ENCODE measurements at regions not wholly inside any gene's neighbourhood (a gene's known extent, or its start where the extent isn't known, plus 50 kb on each side); places are given as distances from the start of the nearest gene placed in this dataset.

DNA sequence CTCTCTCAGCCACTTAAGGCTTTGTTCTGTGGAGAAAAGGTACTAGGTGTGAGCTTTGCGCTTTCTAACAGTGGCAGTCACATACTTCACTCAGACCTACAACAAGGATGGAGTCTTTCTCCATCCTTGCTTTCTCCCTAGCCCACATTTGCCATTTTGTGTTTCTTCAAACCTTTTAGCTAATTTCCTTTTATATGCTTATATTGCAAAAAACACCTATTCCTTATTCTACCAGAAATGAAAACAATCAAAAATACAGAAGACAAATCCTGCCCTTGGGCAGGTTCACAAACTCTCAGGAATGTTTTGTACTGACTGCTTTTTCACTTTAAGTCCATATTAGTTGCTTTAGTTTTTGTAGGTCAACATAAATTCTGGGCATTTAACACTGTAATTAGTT, 914.2 kb downstream of the SQOR start:
- no peak overlapping the region for H2AFZ ChIP-seq (replicated peaks; ENCODE audit: low read length, poor library complexity)
- no peak overlapping the region for H3K14ac ChIP-seq (replicated peaks; ENCODE audit: low read depth, low read length)
- no peak overlapping the region for H2BK120ac ChIP-seq (ENCODE audit: low read depth, low read length)
- H2AK5ac ChIP-seq (ENCODE audit: low read depth, low read length), result no peak overlapping the region
- no peak overlapping the region for H4K8ac ChIP-seq (ENCODE audit: low read depth in 2 of 2, low read length in 2 of 2)
- H3K79me1 ChIP-seq (ENCODE audit: low read depth in 1 of 2, low read length in 2 of 2), result no peaks in the 10 kb centered on the region
- no peak for TF ChIP-seq NFE2L2 (IDR thresholded peaks at IDR 0.05; ENCODE audit: low read depth, low read length)
- peak; percentile 37; the same call in 1 of the 2 replicates for TF ChIP-seq MAFK (IDR thresholded peaks at IDR 0.05; ENCODE audit: low read depth, low read length)
- no peak overlapping the region for H4K91ac ChIP-seq (ENCODE audit: insufficient read depth, low read depth, low read length)
- H4K20me1 ChIP-seq (ENCODE audit: insufficient read depth, low read length), result no peaks in the 10 kb centered on the region
- H3K4me1 ChIP-seq (ENCODE audit: control insufficient read depth, insufficient read depth, low read length), result no peaks in the 10 kb centered on the region
- H3K18ac ChIP-seq (ENCODE audit: low read depth, low read length), result no peak overlapping the region
- no peak overlapping the region for H4K5ac ChIP-seq (ENCODE audit: low read depth, low read length)
- no peak overlapping the region for H2BK20ac ChIP-seq (ENCODE audit: low read depth, low read length)
- no peak overlapping the region for H3K9ac ChIP-seq (ENCODE audit: low read depth, low read length)
- dilution Hi-C loops (cut with HindIII; ENCODE audit: low sequenced_read_pairs, unreplicated experiment), result no loop called here
- H3K4me3 ChIP-seq (ENCODE audit: insufficient read depth, low read depth, low read length), result no peak overlapping the region
- H3K23ac ChIP-seq (ENCODE audit: low read depth, low read length), result no peak overlapping the region
- H3K4ac ChIP-seq (ENCODE audit: low read depth, low read length), result no peak overlapping the region
- no peak for ATAC-seq (ENCODE audit: low read depth)
- no peaks in the 10 kb centered on the region for H3K27me3 ChIP-seq (ENCODE audit: control insufficient read depth, insufficient read depth, low read length)
- BruUV-seq (replicated peaks), result no TSS peak
- H3K4me2 ChIP-seq (ENCODE audit: low read depth, low read length), result no peak overlapping the region
- no peak overlapping the region for H2BK5ac ChIP-seq (ENCODE audit: low read depth, low read length, poor library complexity, severe bottlenecking)
- no peak overlapping the region for H3K56ac ChIP-seq (ENCODE audit: extremely low read depth, insufficient read depth, low read length)
- no peak overlapping the region for H2BK15ac ChIP-seq (ENCODE audit: low read depth, low read length)
- no peak for DNase-seq
- H3K36me3 ChIP-seq (ENCODE audit: control insufficient read depth, insufficient read depth, low read length), result no peaks in the 10 kb centered on the region
- ChIA-PET POLR2A (ENCODE audit: unreplicated experiment) (no interaction called here), CTCF (no interaction called here)
- in situ Hi-C loops (cut with MboI; ENCODE audit: low sequenced_read_pairs), result no loop called here
- peaks cover 5% of the 10 kb centered on the region; the same call in 1 of the 2 replicates for H3K9me3 ChIP-seq (ENCODE audit: control insufficient read depth, insufficient read depth, low read length)
- intact Hi-C loops (cut with micrococcal nuclease), result no loop called here
- no peak overlapping the region for H2AK9ac ChIP-seq (replicated peaks; ENCODE audit: low read depth, low read length, poor library complexity)
- WGBS, 2 experiments (ENCODE audit: extremely low coverage in 2 of 2, insufficient read length in 1 of 2), result no CpG with 5 or more reads among the region's 1 CpG
- H3K9me1 ChIP-seq (ENCODE audit: insufficient read depth, low read length), result no peaks in the 10 kb centered on the region
- no peak overlapping the region for H3K27ac ChIP-seq (ENCODE audit: insufficient read depth, low read length)

Data from IMR-90 (cell line).